H1 (cell line): ENCODE measurements at regions not wholly inside any gene's neighbourhood (a gene's known extent, or its start where the extent isn't known, plus 50 kb on each side); places are given as distances from the start of the nearest gene placed in this dataset.

Experiments
- CTCF ChIA-PET: fragments of 300-600 bp; sonication (Branson Sonifier 250); formaldehyde crosslinking; loops from one replicate; lab custom pipeline; 2021; ENCODE audit not compliant: partially characterized antibody; lab: Charles Lee
- POLR2A ChIA-PET: fragments of 300-600 bp; sonication (Branson Sonifier 250); formaldehyde crosslinking; loops from one replicate; lab custom pipeline; 2021; ENCODE audit warnings: inconsistent platforms; ENCODE audit not compliant: partially characterized antibody; lab: Charles Lee
- DNase-seq, 2 experiments: peaks; one replicate each; pipeline versions ENCODE4 v3.0.0 to v3.0.0-alpha.2; 2010 to 2022; ENCODE audit warnings: low spot score in 2 of 2, low read depth in 1 of 2, mixed read lengths in 1 of 2
- FAIRE-seq: peaks from 2 replicates; lab custom pipeline; 2011; peaks lifted over from hg19 to GRCh38; lab: Jason Lieb, UNC
- H2AFZ ChIP-seq: 2 replicates; pipeline ENCODE4 v1.8.1; 2012; ENCODE audit warnings: low read length, inconsistent platforms
- H2AK5ac ChIP-seq: 2 replicates; pipeline ENCODE4 v1.6.1; 2013; ENCODE audit warnings: low read depth, low read length
- H2BK120ac ChIP-seq: replicated peaks from 2 replicates; pipeline ENCODE3; 2013; ENCODE audit warnings: low read depth, low read length, inconsistent platforms
- H2BK12ac ChIP-seq: 2 replicates; pipeline ENCODE4 v1.6.1; 2013; ENCODE audit warnings: low read depth, low read length
- H2BK15ac ChIP-seq: 2 replicates; pipeline ENCODE4 v1.6.1; 2013; ENCODE audit warnings: low read length
- H2BK20ac ChIP-seq: 2 replicates; pipeline ENCODE4 v1.6.1; 2013; ENCODE audit warnings: low read length
- H2BK5ac ChIP-seq: 2 replicates; pipeline ENCODE4 v1.6.1; 2013; ENCODE audit warnings: low read depth, low read length
- H3K14ac ChIP-seq: 2 replicates; pipeline ENCODE4 v1.6.1; 2013; ENCODE audit warnings: inconsistent platforms; ENCODE audit not compliant: insufficient read length
- H3K18ac ChIP-seq: 2 replicates; pipeline ENCODE4 v1.6.1; 2013; ENCODE audit warnings: low read length; ENCODE audit errors: extremely low read depth
- H3K23ac ChIP-seq: 2 replicates; pipeline ENCODE4 v1.6.1; 2013; ENCODE audit warnings: inconsistent platforms; ENCODE audit not compliant: insufficient read length
- H3K23me2 ChIP-seq: 2 replicates; pipeline ENCODE4 v1.6.1; 2013; ENCODE audit warnings: low read depth, low read length
- H3K27ac ChIP-seq: 2 replicates; pipeline ENCODE4 v1.6.1; 2011; ENCODE audit warnings: low read depth, low read length, inconsistent platforms
- H3K27me3 ChIP-seq, 4 experiments: replicated peaks in 1 of 4; 1 replicate in 1 of 4; 2 replicates in 3 of 4; pipeline versions ENCODE4 v1.6.1 to v1.8.1; 2011 to 2013; ENCODE audit warnings: low read length in 3 of 4, mild to moderate bottlenecking in 3 of 4, inconsistent platforms in 2 of 4, mixed read lengths in 2 of 4, moderate library complexity in 1 of 4; ENCODE audit not compliant: control insufficient read depth in 3 of 4, insufficient read depth in 3 of 4; ENCODE audit errors: extremely low read depth in 1 of 4
- H3K36me3 ChIP-seq, 4 experiments: 2 replicates each; pipeline versions ENCODE4 v1.6.1 to v1.8.1; 2011 to 2013; ENCODE audit warnings: mild to moderate bottlenecking in 4 of 4, low read length in 3 of 4, moderate library complexity in 2 of 4, control low read depth in 1 of 4, inconsistent platforms in 1 of 4; ENCODE audit not compliant: insufficient read depth in 4 of 4, control insufficient read depth in 2 of 4
- H3K4ac ChIP-seq: replicated peaks from 2 replicates; pipeline ENCODE3; 2013; ENCODE audit warnings: low read length, low read depth, mixed read lengths, inconsistent platforms; ENCODE audit not compliant: insufficient read length
- H3K4me1 ChIP-seq, 4 experiments: replicated peaks in 1 of 4; 1 replicate in 1 of 4; 2 replicates in 3 of 4; pipeline versions ENCODE4 v1.6.1 to v1.8.1; 2011 to 2013; ENCODE audit warnings: low read length in 3 of 4, inconsistent platforms in 2 of 4, mixed read lengths in 1 of 4; ENCODE audit not compliant: insufficient read depth in 4 of 4, control insufficient read depth in 3 of 4
- H3K4me2 ChIP-seq, 2 experiments: 2 replicates each; pipeline versions ENCODE4 v1.6.1 to v1.8.1; 2011 to 2013; ENCODE audit warnings: low read depth in 2 of 2, low read length in 2 of 2, control low read depth in 1 of 2, inconsistent platforms in 1 of 2, mild to moderate bottlenecking in 1 of 2; ENCODE audit not compliant: insufficient read depth in 1 of 2
- H3K4me3 ChIP-seq, 4 experiments: fragments of 200-600, 300-600 bp in 1 of 4; sonication (generic), shearing (Covaris generic), sonication (Bioruptor Twin) in 1 of 4; 2 replicates each; pipeline versions ENCODE4 v1.5.1 to v1.8.1; 2011 to 2016; ENCODE audit warnings: low read length in 4 of 4, low read depth in 3 of 4, control low read depth in 2 of 4, inconsistent platforms in 2 of 4, mild to moderate bottlenecking in 2 of 4, mixed read lengths in 1 of 4, moderate library complexity in 1 of 4; ENCODE audit not compliant: insufficient read depth in 2 of 4; ENCODE audit errors: extremely low read depth in 1 of 4
- H3K56ac ChIP-seq: replicated peaks from 2 replicates; pipeline ENCODE3; 2013; ENCODE audit warnings: low read depth, mild to moderate bottlenecking, mixed read lengths, low read length, inconsistent platforms; ENCODE audit not compliant: insufficient read length
- H3K79me1 ChIP-seq: 2 replicates; pipeline ENCODE4 v1.6.1; 2013; ENCODE audit warnings: low read depth, low read length, control low read depth
- H3K79me2 ChIP-seq, 2 experiments: 2 replicates each; pipeline versions ENCODE4 v1.6.1 to v1.8.1; 2012 to 2013; ENCODE audit warnings: low read length in 2 of 2, mild to moderate bottlenecking in 2 of 2, inconsistent platforms in 1 of 2; ENCODE audit not compliant: insufficient read depth in 2 of 2, control insufficient read depth in 1 of 2
- H3K9ac ChIP-seq, 4 experiments: replicated peaks in 1 of 4; 1 replicate in 1 of 4; 2 replicates in 3 of 4; pipeline versions ENCODE4 v1.6.1 to v1.8.1; 2011 to 2013; ENCODE audit warnings: low read depth in 3 of 4, low read length in 3 of 4, control low read depth in 2 of 4, mild to moderate bottlenecking in 2 of 4, moderate library complexity in 2 of 4, inconsistent platforms in 1 of 4; ENCODE audit errors: extremely low read depth in 1 of 4
- H3K9me3 ChIP-seq, 2 experiments: 2 replicates each; pipeline versions ENCODE4 v1.6.1 to v1.8.1; 2012 to 2013; ENCODE audit warnings: mild to moderate bottlenecking in 2 of 2, moderate library complexity in 2 of 2, control low read depth in 1 of 2, inconsistent platforms in 1 of 2, low read depth in 1 of 2, low read length in 1 of 2, mixed read lengths in 1 of 2; ENCODE audit not compliant: insufficient read depth in 2 of 2
- H4K20me1 ChIP-seq, 2 experiments: replicated peaks in 1 of 2; 2 replicates each; pipeline versions ENCODE3 to v1.8.1; 2011 to 2013; ENCODE audit warnings: inconsistent platforms in 2 of 2, low read length in 2 of 2, mild to moderate bottlenecking in 1 of 2; ENCODE audit not compliant: insufficient read depth in 2 of 2, control insufficient read depth in 1 of 2
- H4K5ac ChIP-seq: 2 replicates; pipeline ENCODE4 v1.6.1; 2013; ENCODE audit warnings: low read length, low read depth, mixed read lengths, inconsistent platforms; ENCODE audit not compliant: insufficient read length
- H4K8ac ChIP-seq: 2 replicates; pipeline ENCODE4 v1.8.0; 2013; ENCODE audit warnings: mild to moderate bottlenecking, moderate library complexity, low read length, inconsistent platforms; ENCODE audit not compliant: insufficient read depth; ENCODE audit errors: extremely low read depth
- H4K91ac ChIP-seq: replicated peaks from 2 replicates; pipeline ENCODE3; 2013; ENCODE audit warnings: low read length, mixed read lengths, inconsistent platforms; ENCODE audit not compliant: insufficient read length
- CHD1 ChIP-seq: IDR thresholded peaks from 2 replicates; pipeline ENCODE4 v1.6.1; 2012; ENCODE audit warnings: low read depth, low read length, improper control_type of control experiment
- EZH2 ChIP-seq: fragments of 200-600 bp; sonication (generic); IDR thresholded peaks from 2 replicates; pipeline ENCODE4 v1.7.1; 2012; ENCODE audit warnings: low read depth, mild to moderate bottlenecking, moderate library complexity, low read length, inconsistent platforms; ENCODE audit not compliant: severe bottlenecking
- HDAC6 ChIP-seq: IDR thresholded peaks from one replicate; pipeline ENCODE4 v1.7.1; 2012; ENCODE audit warnings: low read depth, mild to moderate bottlenecking, inconsistent platforms, low read length, moderate library complexity
- MAX ChIP-seq: IDR thresholded peaks from 2 replicates; pipeline ENCODE4 v1.6.1; 2012; ENCODE audit warnings: inconsistent platforms
- SP4 ChIP-seq: IDR thresholded peaks from 2 replicates; pipeline ENCODE4 v1.6.1; 2012; ENCODE audit warnings: low read length, inconsistent platforms
- SRF ChIP-seq: IDR thresholded peaks from 2 replicates; pipeline ENCODE4 v1.6.1; 2011; ENCODE audit warnings: mild to moderate bottlenecking, low read depth, low read length, moderate library complexity
- TEAD4 ChIP-seq: IDR thresholded peaks from 2 replicates; pipeline ENCODE4 v1.6.1; 2012; ENCODE audit warnings: low read depth, low read length, inconsistent platforms, mixed read lengths
- WGBS, 2 experiments: shearing (Covaris generic) in 1 of 2; methylation state at CpG; one replicate each; pipeline versions ENCODE4 v1.1.6 to v1.1.7; 2013 to 2015; ENCODE audit warnings: low lambda C conversion rate in 2 of 2, mixed read lengths in 2 of 2, inconsistent platforms in 1 of 2, low coverage in 1 of 2, missing lambda C conversion rate in 1 of 2; ENCODE audit not compliant: insufficient replicate concordance in 2 of 2, insufficient coverage in 1 of 2, insufficient read length in 1 of 2; ENCODE audit errors: extremely low coverage in 1 of 2, missing lambda C conversion rate in 1 of 2; 5-methylcytosine and 5-hydroxymethylcytosine counted together
- TF ChIP-seq, protein P1 (sequence below), 3 experiments: IDR thresholded peaks; 1 replicate in 2 of 3; 2 replicates in 1 of 3; pipeline versions ENCODE4 v1.5.1 to v1.6.1; 2011; ENCODE audit warnings: low read length in 3 of 3, mild to moderate bottlenecking in 3 of 3, inconsistent platforms in 2 of 3, low read depth in 1 of 3, moderate library complexity in 1 of 3; ENCODE audit not compliant: insufficient read depth in 1 of 3; ENCODE audit errors: control extremely low read depth in 1 of 3

- POLR2A ChIA-PET = no interaction called here
- 95% methylated on average over 5 of the region's 5 CpGs; no CpG with 5 or more reads in 1 of the 2 experiments for WGBS, 2 experiments
- TF ChIP-seq HDAC6 = no peak
- TF ChIP-seq, protein P1, sequence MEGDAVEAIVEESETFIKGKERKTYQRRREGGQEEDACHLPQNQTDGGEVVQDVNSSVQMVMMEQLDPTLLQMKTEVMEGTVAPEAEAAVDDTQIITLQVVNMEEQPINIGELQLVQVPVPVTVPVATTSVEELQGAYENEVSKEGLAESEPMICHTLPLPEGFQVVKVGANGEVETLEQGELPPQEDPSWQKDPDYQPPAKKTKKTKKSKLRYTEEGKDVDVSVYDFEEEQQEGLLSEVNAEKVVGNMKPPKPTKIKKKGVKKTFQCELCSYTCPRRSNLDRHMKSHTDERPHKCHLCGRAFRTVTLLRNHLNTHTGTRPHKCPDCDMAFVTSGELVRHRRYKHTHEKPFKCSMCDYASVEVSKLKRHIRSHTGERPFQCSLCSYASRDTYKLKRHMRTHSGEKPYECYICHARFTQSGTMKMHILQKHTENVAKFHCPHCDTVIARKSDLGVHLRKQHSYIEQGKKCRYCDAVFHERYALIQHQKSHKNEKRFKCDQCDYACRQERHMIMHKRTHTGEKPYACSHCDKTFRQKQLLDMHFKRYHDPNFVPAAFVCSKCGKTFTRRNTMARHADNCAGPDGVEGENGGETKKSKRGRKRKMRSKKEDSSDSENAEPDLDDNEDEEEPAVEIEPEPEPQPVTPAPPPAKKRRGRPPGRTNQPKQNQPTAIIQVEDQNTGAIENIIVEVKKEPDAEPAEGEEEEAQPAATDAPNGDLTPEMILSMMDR (IDR thresholded peaks at IDR 0.05; ENCODE audit: control extremely low read depth in 1 of 3, insufficient read depth in 1 of 3, low read depth in 1 of 3, low read length in 3 of 3) = no peak
- TF ChIP-seq SRF = no peak
- no peak for TF ChIP-seq TEAD4
- no peak for TF ChIP-seq CHD1
- TF ChIP-seq EZH2 = no peak
- no peak for TF ChIP-seq MAX
- no peak for TF ChIP-seq SP4
These were observed 625.0 kb upstream of the RGS18 start for GRCh38 chr1:191533254-191533653.

More at GRCh38 chr1:191533254-191533653, 625.0 kb upstream of the RGS18 start:
- Histone ChIP-seq H3K4ac (no peak overlapping the region), H3K36me3 (no peaks in the 10 kb centered on the region), H3K23ac (no peak overlapping the region), H3K27me3 (no peaks in the 10 kb centered on the region), H2BK120ac (peak overlapping the region; percentile 77), H2AFZ (no peak overlapping the region; the same call in 1 of the 2 replicates), H2BK15ac (no peak overlapping the region), H3K79me2 (no peaks in the 10 kb centered on the region), H3K9me3 (no peaks in the 10 kb centered on the region), H4K20me1 (no peaks in the 10 kb centered on the region), H4K8ac (no peak overlapping the region), H3K14ac (no peak overlapping the region), H3K27ac (no peak overlapping the region), H3K23me2 (peaks cover 1% of the 10 kb centered on the region; the same call in 1 of the 2 replicates), H2BK5ac (peak overlapping the region; percentile 66; the same call in 1 of the 2 replicates), H3K79me1 (no peaks in the 10 kb centered on the region), H2BK12ac (peak overlapping the region; percentile 43; the same call in 1 of the 2 replicates), H4K5ac (no peak overlapping the region), H3K56ac (no peak overlapping the region), H3K18ac (peak overlapping the region; percentile 60; the same call in 1 of the 2 replicates), H2BK20ac (no peak overlapping the region), H4K91ac (no peak overlapping the region), H3K9ac (no peak overlapping the region), H3K4me3 (no peak overlapping the region), H2AK5ac (no peak overlapping the region), H3K4me2 (no peak overlapping the region), H3K4me1 (peaks cover 0 to 4% (median 0%) of the 10 kb centered on the region in 4 experiments; a peak in 1 of 7 replicates)
- FAIRE-seq (no peak), DNase-seq (no peak)
- CTCF ChIA-PET = no interaction called here
